ENCODE measurements at regions not wholly inside any gene's neighbourhood (a gene's known extent, or its start where the extent isn't known, plus 50 kb on each side); places are given as distances from the start of the nearest gene placed in this dataset.

GRCh38 chr10:62554632-62555199 is 180.5 kb downstream of the ZNF365 start:
- no peak for DNase-seq

DNA sequence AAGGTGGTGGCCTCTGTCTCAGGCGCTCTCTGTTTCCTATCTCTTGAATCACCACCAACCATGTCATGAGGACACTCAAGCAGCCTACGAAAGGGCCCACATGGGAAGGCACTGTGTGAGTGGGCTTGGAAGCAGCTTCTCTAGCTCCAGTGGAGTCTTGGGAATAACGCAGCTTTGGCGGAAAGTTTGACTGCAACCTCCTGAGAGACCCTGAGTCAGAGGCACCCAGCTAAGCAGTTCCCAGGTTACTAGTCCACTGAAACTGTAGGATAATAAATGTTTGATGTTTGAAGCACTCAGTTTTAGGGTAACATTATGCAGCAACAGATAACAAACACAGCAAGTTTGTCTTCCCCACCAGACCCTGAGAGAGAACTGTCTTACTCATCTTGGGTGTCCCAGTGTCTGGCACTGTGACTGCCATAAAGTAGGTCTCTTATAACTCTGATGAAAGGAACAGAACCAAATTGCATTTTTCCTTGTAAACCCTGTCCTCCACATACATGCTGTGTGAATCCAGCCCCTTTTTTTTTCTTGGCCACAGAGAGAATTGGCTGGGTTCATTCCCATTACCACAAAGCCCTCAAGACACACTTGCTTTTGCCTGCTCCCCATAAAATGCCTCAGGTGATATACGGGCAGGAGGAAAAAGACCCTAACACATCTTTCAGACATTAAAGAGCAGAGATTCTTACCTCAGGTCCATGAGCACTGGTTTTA is 185.5 kb downstream of the ZNF365 start:
- no peak for DNase-seq

GRCh38 chr10:62560201-62560819 is 186.1 kb downstream of the ZNF365 start:
- no peak for DNase-seq

DNA sequence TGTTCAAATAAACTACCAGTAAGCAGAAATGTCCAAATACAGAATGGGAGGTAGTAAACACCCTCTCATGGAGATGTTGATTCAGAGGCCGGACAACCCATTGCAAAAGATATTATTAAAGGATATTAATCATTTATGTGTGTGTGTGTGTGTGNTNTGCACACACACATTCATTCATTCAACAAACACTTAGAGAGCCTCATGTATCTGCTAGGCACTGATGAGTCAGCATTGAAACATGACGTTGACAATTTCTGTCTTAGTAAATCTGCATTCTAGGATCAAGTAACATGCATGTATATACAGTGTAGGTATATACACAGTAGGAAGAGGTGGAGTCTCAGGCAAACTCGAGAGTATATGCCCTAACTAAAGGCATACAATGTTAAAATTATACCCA is 187.0 kb downstream of the ZNF365 start:
- no peak for DNase-seq

DNA sequence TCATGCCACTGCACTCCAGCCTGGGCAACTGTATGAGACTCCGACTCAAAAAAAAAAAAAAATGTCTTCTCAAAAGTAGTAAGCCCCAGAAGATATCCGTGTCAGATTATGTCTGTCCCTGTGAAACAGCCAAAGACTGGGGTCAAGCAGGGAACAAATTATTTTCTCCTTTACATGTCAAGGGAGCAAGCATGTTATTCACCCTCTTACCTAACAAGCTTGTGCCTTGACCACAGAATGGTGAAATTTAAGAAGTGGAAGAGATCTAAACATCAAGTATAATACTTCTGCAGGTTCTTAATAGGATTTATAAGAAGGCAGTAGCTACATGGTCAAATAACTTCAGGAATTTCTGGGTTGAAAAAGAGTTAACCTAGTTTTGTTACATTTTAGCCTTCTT is 187.9 kb downstream of the ZNF365 start:
- DNase-seq = no peak

DNA sequence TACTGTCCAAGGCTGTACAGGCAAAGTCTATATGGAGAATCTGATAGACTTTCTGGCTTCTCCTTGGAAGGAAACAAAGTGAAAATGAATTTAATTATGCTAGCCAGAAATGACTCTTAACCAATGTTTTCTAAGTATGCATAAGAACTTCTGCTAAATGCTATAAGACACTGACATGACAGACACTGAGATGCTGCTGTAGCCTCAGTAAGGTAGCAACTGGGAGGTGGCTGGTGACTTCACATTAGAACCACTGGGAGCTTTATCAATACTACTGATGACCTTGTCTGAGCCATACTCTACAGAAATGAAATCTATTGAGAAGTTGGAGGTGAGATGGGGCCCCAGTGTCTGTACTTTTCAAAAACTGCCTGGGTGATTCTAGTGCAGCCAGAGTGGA is 188.6 kb downstream of the ZNF365 start:
- no peak for DNase-seq

DNA sequence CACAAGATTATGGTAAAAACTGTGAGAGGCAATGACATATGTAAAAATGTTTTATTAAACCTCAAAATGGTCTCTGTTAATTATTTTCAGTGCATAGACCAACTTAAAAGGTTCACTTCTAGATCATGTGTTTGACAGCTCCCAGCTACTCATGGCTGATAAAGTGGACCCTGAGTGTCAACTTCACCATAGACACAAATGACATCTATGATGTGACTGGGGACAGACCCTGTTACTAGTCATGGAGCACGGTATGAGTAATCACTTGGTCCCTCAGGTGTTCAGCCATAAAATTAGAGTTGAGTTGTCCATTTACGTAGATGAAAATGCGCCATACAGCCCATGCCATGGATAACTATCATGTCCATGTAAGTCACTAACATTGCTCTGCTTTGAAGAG is 199.8 kb downstream of the ZNF365 start:
- no peak for DNase-seq

GRCh38 chr10:62577076-62577475 is 202.9 kb downstream of the ZNF365 start:
- DNase-seq = no peak

GRCh38 chr10:62577666-62578291 is 203.6 kb downstream of the ZNF365 start:
- DNase-seq = no peak

DNA sequence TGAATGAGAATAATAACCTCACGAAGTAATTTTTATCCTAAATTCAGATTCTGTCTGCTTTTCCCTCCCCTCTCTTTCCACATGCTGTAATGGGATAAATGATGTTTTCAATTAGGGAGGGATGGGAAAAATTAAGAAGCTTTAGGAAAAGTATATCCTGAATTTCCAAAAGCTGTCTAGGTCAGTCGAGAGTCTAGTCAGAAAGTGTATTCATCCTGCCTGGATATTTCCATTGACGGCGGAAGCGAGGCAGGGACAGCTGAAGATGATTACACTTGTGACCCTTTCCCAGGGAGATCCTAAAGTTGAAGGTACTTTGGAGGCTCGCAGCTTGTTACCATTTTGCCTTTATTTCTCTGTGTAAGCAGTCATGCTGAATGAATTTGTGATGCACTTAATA is 204.1 kb downstream of the ZNF365 start:
- no peak for DNase-seq

DNA sequence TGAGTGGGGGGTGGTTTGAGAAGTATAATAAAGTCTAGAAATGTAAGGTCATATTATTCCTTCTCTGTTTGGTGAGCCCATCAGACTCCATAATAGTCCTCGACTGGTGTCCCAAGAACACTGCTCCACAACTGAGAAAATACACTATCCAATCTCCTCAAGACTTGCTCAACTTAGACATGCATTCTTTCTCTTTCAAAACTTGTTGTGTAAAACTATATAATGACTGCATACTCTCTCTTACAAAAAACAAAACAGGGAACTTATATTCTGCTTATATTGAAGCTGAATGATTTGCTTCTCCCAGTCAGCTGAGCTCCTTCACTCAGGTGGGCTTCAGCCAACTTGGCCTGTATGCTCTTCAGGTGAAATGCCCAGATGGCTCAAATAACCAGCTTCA is 204.7 kb downstream of the ZNF365 start:
- no peak for DNase-seq

DNA sequence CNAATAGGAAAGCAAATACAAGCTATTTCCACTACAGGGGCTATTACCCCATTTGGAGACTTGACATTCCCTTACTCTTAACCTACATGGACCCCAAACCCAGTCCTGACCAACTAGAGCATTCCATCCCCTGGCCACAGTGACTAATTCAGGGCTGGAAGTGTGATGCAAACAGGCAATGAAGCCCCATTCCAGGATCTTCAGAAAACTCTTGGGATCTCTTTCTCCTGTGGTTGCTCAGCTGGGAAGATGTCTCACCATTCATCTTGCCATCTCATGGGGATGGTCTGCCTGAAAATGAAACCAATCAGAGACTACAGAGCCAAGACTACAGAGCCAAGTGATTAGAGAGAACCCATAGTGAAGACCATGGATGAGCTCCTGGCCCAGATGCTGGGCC is 206.2 kb downstream of the ZNF365 start:
- no peak for DNase-seq

- DNase-seq = no peak
These were observed 207.2 kb downstream of the ZNF365 start for GRCh38 chr10:62581351-62581750.

GRCh38 chr10:62582101-62582705 is 208.0 kb downstream of the ZNF365 start:
- DNase-seq = no peak

DNA sequence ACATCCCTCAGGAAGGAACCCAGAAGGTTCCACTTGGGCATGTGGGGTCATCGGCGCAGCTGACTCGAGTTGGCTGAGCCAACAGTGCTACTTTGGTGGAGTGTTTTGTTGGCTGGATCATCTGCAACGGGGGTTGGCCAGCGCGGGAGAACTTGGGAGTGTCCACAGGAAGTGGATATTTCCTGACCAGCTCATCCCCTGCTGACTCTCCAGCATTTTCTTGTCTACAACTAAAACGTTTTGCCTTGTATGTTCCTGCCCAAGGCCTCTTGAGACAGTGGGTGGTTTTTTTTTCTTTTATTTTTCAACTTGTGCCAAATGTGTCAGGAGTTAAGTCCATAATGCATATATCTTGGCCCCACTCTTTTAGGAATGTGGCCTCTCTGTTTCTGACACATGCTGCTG is 208.6 kb downstream of the ZNF365 start:
- no peak for DNase-seq

DNA sequence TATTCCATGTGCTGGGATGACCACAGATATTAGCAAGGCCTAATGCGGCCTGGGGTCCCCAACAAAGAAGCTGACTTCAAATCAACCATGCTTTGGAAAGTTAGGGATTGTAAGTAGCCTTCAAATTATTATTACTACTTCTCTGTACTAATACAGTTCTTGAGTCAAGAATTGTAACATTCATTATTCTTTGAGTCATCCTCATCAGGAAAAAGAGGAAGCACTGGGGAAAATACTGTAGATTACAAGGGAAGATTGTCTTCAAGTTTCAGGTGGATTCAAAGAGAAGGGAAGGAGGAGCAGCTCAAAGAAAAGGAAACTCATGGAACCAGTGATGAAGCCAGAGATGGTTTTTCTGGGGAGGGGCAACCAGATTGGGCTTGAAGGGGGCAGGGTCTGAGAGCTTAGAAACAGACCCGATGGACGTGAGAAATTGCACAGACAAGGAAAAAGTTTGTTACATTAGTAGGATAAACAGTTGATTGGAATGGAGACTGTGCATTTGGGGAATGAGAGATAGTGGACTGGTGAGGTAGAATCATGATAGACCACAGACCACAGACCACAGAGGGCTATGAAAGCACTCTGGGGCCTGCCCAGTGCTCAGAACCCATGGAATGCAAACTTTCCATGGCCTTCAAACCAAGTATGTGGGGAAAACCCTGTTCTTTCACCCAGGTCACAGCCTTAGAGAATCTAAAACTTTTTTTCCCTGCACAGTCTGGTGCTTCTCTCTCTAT is 209.9 kb downstream of the ZNF365 start:
- DNase-seq = no peak

DNA sequence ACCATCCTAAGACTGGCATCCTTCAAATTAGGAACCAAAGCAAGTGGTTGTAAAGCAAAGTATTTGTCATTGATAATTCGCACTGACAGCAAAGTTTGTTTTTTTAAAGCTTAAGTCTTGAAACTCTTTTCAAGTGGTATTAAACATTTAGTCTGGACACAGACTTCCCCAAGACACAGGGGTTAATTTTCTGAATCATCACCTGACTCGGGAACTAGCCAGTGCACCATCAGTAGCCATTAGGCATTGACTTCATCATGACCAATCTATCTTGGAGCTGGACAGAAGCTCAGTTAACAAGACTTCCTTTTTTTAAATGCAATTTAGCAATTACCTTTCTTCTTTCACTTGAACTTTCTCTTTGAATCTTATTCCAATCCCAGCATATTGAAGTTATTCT is 210.6 kb downstream of the ZNF365 start:
- DNase-seq = no peak

DNA sequence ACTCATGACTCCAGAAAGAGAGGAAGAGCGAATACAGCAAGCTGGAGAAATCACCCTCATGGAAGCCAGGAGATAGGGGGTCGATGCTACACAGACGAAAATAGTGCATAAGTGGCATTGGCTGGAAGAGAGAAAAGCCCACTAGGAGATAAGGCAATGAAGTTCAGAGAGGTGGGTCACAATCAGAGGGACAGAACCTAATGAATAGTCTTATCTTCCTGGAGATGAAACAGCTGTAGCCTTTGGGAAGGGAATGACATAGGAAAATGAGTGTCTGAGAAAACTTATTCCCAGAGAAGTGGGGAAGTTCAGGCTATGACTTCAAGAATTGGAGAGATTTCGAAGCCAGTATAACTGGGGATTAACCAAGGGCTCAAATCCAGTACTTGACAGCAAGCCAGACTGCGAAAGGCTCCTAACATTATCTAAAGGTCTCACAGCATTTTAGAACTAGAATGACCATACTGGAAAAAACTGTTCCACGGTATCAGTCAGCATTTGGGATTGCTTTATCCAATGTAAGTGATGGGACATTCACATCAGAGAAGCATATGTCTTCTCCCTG is 211.1 kb downstream of the ZNF365 start:
- no peak for DNase-seq

- DNase-seq = no peak
These were observed 212.8 kb downstream of the ZNF365 start for GRCh38 chr10:62587011-62587410.

DNA sequence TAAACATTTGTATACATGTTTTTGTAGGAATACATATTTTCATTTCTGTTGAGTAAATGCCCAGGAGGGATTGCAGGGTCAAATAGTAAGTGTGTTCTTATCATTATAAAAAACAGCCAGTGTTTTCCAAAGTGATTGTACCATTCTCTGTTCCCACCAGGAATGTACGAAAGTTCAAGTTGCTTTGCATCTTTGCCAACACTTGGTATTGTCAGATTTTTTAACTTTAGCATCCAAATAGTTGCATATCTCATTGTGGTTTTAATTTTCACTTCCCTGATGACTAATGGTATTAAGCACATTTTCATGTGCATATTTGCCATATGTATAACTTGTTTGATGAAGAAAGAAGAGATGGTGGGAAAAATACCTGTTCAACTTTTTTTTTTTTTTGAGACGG is 213.9 kb downstream of the ZNF365 start:
- DNase-seq = no peak

- DNase-seq = no peak
These were observed 214.8 kb upstream of the ADO start for GRCh38 chr10:62589689-62590088.

DNA sequence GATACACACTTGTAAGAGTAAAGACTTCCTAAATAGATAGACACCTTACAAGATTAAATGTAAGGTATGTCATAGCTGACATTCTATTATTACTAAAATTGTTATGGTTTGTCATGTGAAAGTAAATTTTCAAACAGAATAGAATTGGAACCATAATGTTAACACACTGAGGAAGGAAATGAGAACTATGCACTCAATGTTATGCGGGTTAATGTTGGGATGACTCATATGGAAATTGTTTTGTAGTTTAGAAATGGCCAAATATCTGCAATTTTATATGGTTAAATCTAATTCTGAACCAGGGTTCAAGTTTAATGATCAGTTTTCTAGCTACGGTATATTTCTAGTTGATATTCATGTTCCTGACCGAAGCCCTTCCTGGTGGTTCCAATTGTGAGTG is 214.2 kb upstream of the ADO start:
- no peak for DNase-seq

- no peak for DNase-seq
These were observed 210.4 kb upstream of the ADO start for GRCh38 chr10:62594093-62594520.

All from KG1 (cell line).